HepG2 (cell line): ENCODE measurements at regions not wholly inside any gene's neighbourhood (a gene's known extent, or its start where the extent isn't known, plus 50 kb on each side); places are given as distances from the start of the nearest gene placed in this dataset.

Source experiments
- CHCHD3 ChIP-seq: sonication (generic); formaldehyde crosslinking; IDR thresholded peaks from 2 replicates; pipeline ENCODE4 v1.8.0; 2022; ENCODE audit warnings: mild to moderate bottlenecking, missing genetic modification reagents, moderate library complexity
- MYC ChIP-seq: sonication (generic); formaldehyde crosslinking; IDR thresholded peaks from 2 replicates; pipeline ENCODE4 v1.9.0; 2021; ENCODE audit warnings: missing genetic modification reagents, borderline replicate concordance
- POLR2A ChIP-seq, 2 experiments: IDR thresholded peaks; 2 replicates each; pipeline ENCODE4 v1.6.1; 2011; ENCODE audit warnings: low read depth in 2 of 2, low read length in 2 of 2, mild to moderate bottlenecking in 1 of 2, moderate library complexity in 1 of 2; ENCODE audit not compliant: insufficient read depth in 1 of 2
- POLR2AphosphoS5 ChIP-seq: IDR thresholded peaks from 2 replicates; pipeline ENCODE4 v1.6.1; 2012; ENCODE audit warnings: low read depth, low read length
- ZNF468 ChIP-seq: sonication (generic); formaldehyde crosslinking; IDR thresholded peaks from 2 replicates; pipeline ENCODE4 v1.8.0; 2022; ENCODE audit warnings: mild to moderate bottlenecking, moderate library complexity, missing genetic modification reagents
- ZNF546 ChIP-seq: sonication (generic); formaldehyde crosslinking; conservative IDR thresholded peaks from 2 replicates; pipeline ENCODE4 v1.8.1; 2023; ENCODE audit warnings: mild to moderate bottlenecking, missing genetic modification reagents
- TF ChIP-seq, protein P1 (sequence below): sonication (generic); formaldehyde crosslinking; IDR thresholded peaks from 2 replicates; pipeline ENCODE4 v1.4.0; 2020; ENCODE audit warnings: missing genetic modification reagents
- TF ChIP-seq, protein P2 (sequence below): sonication (generic); formaldehyde crosslinking; IDR thresholded peaks from 2 replicates; pipeline ENCODE4 v1.5.0; 2020; ENCODE audit warnings: mild to moderate bottlenecking, missing genetic modification reagents, moderate library complexity
- TF ChIP-seq, protein P3 (sequence below), 2 experiments: sonication (generic) in 1 of 2; formaldehyde crosslinking in 1 of 2; IDR thresholded peaks; 2 replicates each; pipeline versions ENCODE4 v1.5.1 to v1.6.1; 2011 to 2020; ENCODE audit warnings: borderline replicate concordance in 1 of 2, low read depth in 1 of 2, low read length in 1 of 2, mild to moderate bottlenecking in 1 of 2, missing genetic modification reagents in 1 of 2, moderate library complexity in 1 of 2

DNA sequence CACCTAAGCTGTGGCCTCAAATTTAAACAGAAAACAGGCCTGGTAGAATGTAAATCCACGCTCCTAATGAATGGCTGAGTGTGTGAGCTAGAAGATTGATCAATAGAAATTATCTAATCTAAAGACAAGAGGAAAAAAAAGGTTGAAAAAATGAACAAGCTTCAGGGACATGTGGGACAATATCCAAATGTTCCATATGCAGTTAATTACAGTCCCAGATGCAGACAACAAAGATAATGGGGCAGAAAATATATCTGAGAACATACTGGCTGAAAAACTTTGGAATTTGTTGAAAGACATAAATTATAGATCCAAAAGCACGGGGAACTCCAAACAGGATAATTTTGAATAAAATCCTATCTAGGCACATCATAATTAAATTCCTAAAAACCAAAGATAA is 186.7 kb upstream of the SIX2 start:
- TF ChIP-seq POLR2A (IDR thresholded peaks at IDR 0.05; ENCODE audit: insufficient read depth in 1 of 2, low read depth in 2 of 2, low read length in 2 of 2): no peak
- TF ChIP-seq, protein P1, sequence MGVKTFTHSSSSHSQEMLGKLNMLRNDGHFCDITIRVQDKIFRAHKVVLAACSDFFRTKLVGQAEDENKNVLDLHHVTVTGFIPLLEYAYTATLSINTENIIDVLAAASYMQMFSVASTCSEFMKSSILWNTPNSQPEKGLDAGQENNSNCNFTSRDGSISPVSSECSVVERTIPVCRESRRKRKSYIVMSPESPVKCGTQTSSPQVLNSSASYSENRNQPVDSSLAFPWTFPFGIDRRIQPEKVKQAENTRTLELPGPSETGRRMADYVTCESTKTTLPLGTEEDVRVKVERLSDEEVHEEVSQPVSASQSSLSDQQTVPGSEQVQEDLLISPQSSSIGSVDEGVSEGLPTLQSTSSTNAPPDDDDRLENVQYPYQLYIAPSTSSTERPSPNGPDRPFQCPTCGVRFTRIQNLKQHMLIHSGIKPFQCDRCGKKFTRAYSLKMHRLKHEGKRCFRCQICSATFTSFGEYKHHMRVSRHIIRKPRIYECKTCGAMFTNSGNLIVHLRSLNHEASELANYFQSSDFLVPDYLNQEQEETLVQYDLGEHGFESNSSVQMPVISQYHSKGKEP (CRISPR knock-in tag): no peak
- TF ChIP-seq CHCHD3 (CRISPR knock-in tag): no peak
- TF ChIP-seq, protein P2, sequence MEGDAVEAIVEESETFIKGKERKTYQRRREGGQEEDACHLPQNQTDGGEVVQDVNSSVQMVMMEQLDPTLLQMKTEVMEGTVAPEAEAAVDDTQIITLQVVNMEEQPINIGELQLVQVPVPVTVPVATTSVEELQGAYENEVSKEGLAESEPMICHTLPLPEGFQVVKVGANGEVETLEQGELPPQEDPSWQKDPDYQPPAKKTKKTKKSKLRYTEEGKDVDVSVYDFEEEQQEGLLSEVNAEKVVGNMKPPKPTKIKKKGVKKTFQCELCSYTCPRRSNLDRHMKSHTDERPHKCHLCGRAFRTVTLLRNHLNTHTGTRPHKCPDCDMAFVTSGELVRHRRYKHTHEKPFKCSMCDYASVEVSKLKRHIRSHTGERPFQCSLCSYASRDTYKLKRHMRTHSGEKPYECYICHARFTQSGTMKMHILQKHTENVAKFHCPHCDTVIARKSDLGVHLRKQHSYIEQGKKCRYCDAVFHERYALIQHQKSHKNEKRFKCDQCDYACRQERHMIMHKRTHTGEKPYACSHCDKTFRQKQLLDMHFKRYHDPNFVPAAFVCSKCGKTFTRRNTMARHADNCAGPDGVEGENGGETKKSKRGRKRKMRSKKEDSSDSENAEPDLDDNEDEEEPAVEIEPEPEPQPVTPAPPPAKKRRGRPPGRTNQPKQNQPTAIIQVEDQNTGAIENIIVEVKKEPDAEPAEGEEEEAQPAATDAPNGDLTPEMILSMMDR (CRISPR knock-in tag): no peak
- TF ChIP-seq ZNF468: no peak
- TF ChIP-seq MYC: no peak
- TF ChIP-seq POLR2AphosphoS5: no peak
- TF ChIP-seq, protein P3, sequence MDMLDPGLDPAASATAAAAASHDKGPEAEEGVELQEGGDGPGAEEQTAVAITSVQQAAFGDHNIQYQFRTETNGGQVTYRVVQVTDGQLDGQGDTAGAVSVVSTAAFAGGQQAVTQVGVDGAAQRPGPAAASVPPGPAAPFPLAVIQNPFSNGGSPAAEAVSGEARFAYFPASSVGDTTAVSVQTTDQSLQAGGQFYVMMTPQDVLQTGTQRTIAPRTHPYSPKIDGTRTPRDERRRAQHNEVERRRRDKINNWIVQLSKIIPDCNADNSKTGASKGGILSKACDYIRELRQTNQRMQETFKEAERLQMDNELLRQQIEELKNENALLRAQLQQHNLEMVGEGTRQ (IDR thresholded peaks at IDR 0.05; ENCODE audit: low read depth, low read length): no peak
- TF ChIP-seq, protein P3 (CRISPR knock-in tag; IDR thresholded peaks at IDR 0.05; ENCODE audit: borderline replicate concordance): no peak
- TF ChIP-seq ZNF546: no peak
